Suppressor macrophage treated with lipopolysaccharide for 4 hours (primary cell): ENCODE measurements at regions not wholly inside any gene's neighbourhood (a gene's known extent, or its start where the extent isn't known, plus 50 kb on each side); places are given as distances from the start of the nearest gene placed in this dataset.
A peak's percentile ranks its signal among the peaks of the same experiment; 100 is the strongest.
"Not testable (repeated sequence)": the region's sequence is repeated elsewhere in the genome, so short reads cannot be mapped to it uniquely, and the experiment has no call there.

Source experiments
- DNase-seq: peaks from one replicate; pipeline ENCODE4 v3.0.0-alpha.2; 2020

- no peak for DNase-seq
Observed at GRCh38 chr22:25397616-25398015, 166.9 kb upstream of the GRK3 start.

GRCh38 chr22:25398591-25399062, 165.8 kb upstream of the GRK3 start:
- not testable (repeated sequence) for DNase-seq

DNA sequence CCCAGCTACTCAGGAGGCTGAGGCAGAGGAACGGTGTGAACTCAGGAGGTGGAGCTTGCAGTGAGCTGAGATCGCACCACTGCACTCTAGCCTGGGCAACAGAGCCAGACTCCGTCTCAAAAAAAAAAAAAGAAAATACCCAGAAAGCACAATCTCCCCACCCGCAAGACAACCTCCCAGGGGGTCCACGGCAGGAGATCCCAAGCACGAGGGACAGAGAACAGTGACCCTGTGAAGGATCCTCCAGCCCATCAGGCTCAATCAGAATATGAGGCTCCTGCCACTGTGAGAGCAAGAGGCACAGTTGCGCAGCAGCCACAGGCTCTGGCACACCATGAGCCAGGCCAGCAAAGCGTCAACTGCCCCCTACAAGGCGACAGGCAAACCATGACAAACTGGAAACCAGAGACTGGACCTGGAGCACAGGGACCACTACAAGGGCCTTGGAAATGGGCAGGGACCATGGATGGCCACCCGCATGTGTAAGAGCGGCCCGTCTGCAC, 164.8 kb upstream of the GRK3 start:
- DNase-seq: no peak

DNA sequence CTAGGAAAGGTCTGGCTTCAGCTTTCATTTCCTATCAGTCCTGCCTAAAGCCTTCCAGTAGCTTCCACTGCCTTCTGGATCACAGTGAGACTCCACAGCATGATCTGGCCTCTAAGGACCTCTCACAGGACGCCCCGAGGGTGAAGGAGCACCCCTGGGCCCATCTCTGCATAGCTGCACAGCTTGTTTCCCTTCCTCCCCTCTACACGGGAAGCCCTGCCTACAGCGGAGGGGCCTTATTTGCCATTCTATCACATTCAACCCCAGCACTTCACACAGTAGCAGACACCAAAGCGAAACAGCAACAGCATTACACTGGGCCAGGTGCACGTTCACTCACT, 162.3 kb upstream of the GRK3 start:
- DNase-seq: no peak

DNA sequence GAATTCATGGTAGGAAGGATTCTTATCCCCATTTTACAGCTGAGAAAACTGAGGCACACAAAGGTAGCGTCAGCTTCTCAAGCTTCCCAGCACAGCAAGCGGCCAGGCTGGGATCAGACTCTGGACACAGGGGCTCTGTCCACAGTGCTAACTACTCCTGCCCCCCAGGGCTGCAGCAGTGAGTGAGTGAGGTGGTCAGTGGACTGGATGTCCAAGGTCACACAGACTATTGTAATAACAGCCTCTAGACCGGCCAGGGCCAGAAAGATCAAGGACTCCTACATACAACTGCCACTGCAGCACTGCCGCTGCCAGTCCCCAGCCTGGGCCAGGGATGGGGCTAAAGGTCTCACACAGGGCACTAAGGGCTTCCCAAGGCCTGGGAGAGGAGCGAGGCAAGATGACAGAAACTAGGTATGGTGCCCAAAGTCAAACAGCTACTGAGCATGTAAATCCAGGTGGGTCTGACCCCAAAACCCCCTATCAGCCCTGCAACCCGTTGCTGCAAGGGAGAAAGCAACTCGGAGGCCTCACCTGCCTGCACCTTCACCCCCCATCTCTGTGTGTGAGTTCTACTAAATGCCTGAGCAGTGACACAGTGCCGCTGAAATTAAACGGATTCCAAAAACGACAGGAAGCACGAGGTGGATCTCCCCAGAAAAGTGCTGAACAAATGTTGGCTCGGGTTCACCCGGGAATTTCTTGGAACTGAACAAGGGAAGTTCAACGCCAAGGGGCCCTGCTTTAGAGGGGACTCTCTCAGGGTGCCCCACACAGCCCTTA, 161.8 kb upstream of the GRK3 start:
- no peak for DNase-seq

DNA sequence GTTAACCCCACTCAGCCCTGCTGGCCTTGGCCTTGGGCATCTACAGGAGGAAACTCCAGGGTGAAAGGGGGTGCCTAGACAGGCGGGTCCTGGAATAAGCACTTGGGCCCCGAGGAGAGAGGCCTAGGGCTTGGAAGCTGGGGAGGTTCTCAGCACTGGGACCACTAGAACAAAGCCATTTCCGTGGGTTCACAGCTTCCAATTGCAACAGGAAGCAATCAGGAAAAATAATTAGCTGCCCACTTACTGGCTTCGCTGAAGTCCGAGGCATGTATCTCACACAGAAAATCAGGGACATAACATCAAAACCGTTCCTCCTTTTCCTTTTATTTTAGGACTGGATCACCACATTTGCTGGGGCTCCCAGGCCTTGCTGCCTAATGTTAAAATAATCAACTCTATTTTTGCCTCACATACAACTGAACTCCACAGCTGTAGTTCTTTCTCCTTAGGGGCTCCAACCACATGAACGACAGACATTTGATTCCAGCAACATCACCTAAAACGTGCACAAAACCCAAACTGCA, 161.1 kb upstream of the GRK3 start:
- DNase-seq: no peak

GRCh38 chr22:25403811-25404471, 160.5 kb upstream of the GRK3 start:
- DNase-seq: peak; percentile 31

DNA sequence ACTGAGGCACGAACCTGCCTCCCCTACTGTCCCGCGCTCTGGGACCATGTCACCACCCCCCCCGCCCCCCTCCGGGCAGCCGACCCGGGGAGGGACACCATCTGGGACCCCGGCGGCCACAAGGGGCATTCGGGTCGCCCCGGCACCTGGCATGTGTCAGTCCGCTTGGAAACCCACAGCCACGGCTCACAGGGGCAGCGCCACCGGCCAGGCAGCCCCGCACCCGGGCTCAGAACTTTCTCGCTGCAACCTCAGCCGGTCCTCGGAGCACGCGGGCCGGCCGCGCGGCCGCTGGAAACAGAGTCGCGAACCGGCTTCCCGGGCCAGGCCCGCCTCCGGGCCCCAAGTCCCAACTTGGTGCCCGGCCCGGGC, 159.9 kb upstream of the GRK3 start:
- peak; percentile 15 for DNase-seq

GRCh38 chr22:25404928-25405816, 159.3 kb upstream of the GRK3 start:
- peak; percentile 88 for DNase-seq

DNA sequence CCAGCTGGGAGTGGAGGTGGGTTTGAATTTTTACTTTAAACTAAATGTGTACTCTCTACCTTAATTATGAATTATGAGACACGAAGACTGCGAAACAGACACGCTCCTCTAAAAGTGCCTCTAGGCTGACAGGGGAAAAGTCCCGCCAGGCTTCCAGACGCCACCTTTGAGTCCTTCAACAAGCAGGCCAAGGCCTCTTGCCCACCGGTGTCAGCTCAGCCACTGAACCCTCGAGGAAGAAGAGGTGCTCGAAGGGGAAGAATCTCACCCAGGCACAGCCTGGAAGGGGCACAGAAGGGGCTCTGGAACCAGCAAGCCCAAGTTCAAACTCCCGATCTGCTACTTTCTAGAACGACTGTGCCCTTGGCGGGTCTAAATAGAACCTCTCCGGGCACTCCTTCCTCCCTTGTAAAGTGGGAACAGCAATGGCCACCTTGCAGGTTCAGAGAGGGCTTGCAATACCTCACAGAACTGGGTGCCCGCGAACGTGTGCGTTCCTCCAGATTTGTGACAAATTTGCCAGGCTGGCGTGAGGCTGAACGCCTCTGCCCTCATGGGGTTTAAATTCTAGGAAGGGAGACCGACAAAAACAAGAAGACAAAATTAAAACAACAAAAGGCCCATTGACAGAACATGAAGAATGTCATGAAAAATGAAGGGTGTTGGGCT, 158.5 kb upstream of the GRK3 start:
- DNase-seq: no peak

GRCh38 chr22:25406510-25407210, 157.8 kb upstream of the GRK3 start:
- peak; percentile 40 for DNase-seq

DNA sequence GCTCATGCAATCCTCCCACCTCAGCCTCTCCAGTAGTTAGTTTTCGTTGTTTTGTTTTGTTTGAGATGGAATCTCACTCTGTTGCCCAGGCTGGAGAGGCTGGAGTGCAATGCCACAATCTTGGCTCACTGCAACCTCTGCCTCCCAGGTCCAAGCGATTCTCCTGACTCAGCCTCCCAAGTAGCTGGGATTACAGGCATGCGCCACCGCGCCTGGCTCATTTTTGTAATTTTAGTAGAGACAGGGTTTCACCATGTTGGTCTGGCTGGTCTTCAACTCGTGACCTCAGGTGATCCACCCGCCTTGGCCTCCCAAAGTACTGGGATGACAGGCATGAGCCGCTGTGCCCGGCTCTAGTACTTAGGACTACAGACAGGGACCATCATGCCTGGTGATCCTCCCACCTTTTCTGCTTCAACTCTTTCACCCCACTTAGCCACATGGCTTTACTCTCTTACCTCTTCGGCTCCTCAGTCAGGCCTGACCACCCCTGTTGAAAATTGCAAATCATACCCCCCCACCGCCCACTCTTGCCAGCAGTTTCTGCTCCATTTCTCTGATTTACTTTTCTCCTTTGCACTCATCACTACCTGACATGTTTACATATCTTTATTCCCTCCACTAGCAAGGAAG, 157.1 kb upstream of the GRK3 start:
- DNase-seq: no peak

- DNase-seq: no peak
Observed at GRCh38 chr22:25407859-25408229, 156.6 kb upstream of the GRK3 start.

GRCh38 chr22:25409240-25409639, 155.2 kb upstream of the GRK3 start:
- no peak for DNase-seq

- no peak for DNase-seq
Observed at GRCh38 chr22:25410849-25411248, 153.6 kb upstream of the GRK3 start.

DNA sequence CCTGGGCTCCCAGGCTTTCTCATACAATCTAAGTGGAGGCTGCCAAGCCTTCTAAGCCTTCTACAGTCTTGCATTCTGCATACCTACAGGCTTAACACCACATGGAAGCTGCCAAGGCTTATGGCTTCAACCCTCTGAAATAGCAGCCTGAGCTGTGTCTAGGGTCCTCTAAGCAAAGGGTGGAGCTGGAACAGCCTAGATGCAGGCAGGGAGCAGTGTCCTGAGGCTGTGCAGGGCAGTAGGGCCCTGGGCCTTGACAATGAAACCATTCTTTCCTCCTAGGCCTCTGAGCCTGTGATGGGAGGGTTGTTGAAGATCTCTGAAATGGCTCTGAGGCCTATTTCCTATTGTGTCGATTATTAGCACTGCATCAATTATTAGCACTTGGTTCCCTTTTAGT, 150.9 kb upstream of the GRK3 start:
- DNase-seq: no peak

DNA sequence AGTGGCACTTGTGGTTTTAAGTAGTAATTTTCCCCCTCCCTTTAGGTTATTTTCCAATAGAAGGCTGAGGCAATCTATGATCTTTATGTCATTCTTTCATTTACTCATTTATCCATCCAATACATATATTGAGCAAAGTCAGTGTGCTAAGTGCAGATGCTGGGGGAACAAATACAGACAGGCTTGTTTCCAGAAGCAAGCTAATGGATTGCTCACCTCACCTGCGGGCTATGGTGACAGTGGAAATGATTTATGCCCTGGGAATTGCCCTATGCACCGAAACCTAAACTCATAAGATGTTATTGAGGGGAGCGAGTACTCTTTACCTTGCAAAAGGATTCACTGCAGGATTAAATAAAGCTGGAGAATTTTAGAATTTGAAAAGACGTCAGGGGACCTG, 148.7 kb upstream of the GRK3 start:
- DNase-seq: not testable (repeated sequence)

GRCh38 chr22:25417826-25418225, 146.6 kb upstream of the GRK3 start:
- DNase-seq: not testable (repeated sequence)

DNA sequence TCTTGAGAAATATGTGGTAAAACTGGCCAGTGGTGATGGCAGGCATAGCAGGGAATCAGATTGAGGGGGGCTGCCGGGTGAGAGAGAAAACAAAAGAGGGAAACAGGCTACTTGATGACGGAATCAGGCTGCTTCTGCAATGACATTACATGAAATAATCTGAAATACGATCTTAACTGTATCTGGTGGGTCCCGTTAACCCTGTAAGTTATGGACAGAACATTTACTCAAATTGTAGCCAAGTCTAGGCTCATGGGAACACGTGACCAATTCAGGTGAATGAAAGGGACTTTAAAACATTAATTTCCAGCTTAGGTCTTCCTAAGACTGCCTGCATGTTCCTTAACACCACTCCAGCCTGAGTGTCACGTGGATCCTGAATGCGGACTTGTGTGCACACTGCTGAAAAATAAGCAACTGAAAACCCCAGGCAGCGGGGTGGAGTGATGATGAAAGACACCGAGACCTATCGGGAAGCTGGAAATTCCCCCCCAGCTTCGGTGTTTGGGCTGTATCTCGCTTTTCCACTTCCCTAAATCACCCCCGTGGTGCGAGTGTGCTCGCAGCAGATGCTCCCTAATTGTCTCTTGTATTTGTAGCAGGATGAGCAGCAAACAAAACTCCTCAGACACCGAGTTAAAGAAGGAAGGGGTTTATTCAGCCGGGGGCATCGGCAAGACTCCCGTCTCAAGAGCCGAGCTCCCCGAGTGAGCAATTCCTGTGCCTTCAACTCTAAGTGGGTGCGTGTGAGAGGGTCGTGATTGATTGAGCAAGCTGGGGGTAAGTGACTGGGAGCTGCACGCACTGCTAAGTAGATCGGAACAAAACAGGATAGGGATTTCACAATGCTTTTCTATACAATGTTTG, 145.0 kb upstream of the GRK3 start:
- DNase-seq: peak; percentile 93

DNA sequence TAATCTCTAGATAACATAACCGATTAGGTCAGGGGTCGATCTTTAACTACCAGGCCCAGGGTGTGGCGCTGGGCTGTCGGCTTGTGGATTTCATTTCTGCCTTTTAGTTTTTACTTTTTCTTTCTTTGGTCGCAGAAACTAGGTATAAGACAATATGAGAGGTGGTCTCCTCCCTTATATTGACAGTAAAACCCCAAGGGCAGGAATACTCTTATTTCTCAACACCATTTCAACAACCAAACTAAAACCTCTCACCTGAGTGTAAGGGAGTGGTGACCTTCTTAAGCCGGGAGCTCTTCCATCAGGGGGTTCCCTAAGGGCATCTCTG, 144.4 kb upstream of the GRK3 start:
- not testable (repeated sequence) for DNase-seq
